ENCODE measurements at regions not wholly inside any gene's neighbourhood (a gene's known extent, or its start where the extent isn't known, plus 50 kb on each side); places are given as distances from the start of the nearest gene placed in this dataset.

DNA sequence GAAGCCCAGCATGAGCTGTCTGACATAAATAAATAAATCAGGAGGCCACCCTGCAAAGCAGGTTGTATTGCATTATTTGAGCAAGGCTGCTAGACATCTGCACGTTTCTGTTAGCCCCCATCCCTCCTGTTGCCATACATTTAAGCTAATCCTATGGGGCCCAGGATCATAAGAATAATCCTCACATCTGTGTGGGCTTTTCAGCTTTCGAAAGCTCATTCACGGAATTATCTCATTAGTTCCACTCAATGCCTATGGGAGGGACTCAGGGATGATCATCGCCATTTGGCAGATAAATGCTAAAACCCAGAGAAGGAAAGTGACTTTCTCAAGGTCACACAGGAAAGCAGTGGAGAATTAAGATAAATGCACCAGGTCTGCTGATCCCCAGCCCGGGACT, 123.4 kb downstream of the TLE3 start:
- TF ChIP-seq, protein P1, sequence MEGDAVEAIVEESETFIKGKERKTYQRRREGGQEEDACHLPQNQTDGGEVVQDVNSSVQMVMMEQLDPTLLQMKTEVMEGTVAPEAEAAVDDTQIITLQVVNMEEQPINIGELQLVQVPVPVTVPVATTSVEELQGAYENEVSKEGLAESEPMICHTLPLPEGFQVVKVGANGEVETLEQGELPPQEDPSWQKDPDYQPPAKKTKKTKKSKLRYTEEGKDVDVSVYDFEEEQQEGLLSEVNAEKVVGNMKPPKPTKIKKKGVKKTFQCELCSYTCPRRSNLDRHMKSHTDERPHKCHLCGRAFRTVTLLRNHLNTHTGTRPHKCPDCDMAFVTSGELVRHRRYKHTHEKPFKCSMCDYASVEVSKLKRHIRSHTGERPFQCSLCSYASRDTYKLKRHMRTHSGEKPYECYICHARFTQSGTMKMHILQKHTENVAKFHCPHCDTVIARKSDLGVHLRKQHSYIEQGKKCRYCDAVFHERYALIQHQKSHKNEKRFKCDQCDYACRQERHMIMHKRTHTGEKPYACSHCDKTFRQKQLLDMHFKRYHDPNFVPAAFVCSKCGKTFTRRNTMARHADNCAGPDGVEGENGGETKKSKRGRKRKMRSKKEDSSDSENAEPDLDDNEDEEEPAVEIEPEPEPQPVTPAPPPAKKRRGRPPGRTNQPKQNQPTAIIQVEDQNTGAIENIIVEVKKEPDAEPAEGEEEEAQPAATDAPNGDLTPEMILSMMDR (conservative IDR thresholded peaks at IDR 0.05) = no peak
- no peak for TF ChIP-seq EZH2 (IDR thresholded peaks at IDR 0.05; ENCODE audit: low read depth)

All from PC-9 (cell line).